Stimulated activated naive CD8-positive, alpha-beta T cell treated with anti-CD3 and anti-CD28 coated beads, Interleukin-15, Interleukin-2, amounts not matched to agents 100 ng/mL and 50 ng/mL, for 24 hours (primary cell): ENCODE measurements at regions not wholly inside any gene's neighbourhood (a gene's known extent, or its start where the extent isn't known, plus 50 kb on each side); places are given as distances from the start of the nearest gene placed in this dataset.

Source experiments
- H3K27ac Mint-ChIP-seq: one replicate; pipeline ENCODE4 v1.8.0; 2021; ENCODE audit warnings: mild to moderate bottlenecking, mixed read lengths
- H3K27me3 Mint-ChIP-seq: one replicate; pipeline ENCODE4 v1.8.0; 2021; ENCODE audit warnings: mixed read lengths
- H3K36me3 Mint-ChIP-seq: one replicate; pipeline ENCODE4 v1.8.0; 2021; ENCODE audit warnings: low read depth, mixed read lengths
- H3K4me1 Mint-ChIP-seq: one replicate; pipeline ENCODE4 v1.8.0; 2021; ENCODE audit warnings: low read depth, mixed read lengths
- H3K4me3 Mint-ChIP-seq: one replicate; pipeline ENCODE4 v1.8.0; 2021; ENCODE audit warnings: mild to moderate bottlenecking, mixed read lengths
- H3K9me3 Mint-ChIP-seq: one replicate; pipeline ENCODE4 v1.8.0; 2021; ENCODE audit warnings: mixed read lengths

DNA sequence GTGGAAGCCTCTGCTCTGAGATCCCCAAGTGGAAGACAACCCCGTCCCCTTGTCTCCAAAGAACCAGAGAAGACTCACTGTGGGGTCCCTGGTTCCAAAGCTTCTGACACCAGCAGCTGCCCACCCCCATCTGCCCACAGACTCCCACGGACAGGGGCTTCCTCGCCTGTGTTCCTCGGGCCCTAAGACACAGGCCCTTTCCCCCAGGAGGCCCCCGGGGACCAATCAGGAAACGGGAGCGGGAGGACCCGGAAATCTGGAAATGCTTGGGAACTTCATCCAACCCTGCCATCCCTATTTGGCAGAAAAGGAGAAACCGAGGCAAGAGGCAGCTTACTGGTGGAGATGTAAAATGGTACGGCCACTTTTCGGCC is 113.1 kb downstream of the NCOR2 start:
- Mint-ChIP-seq H3K27ac (no peak overlapping the region), H3K4me1 (peaks cover 83% of the 10 kb centered on the region), H3K36me3 (peaks cover 25% of the 10 kb centered on the region), H3K27me3 (no peaks in the 10 kb centered on the region), H3K9me3 (no peaks in the 10 kb centered on the region), H3K4me3 (no peak overlapping the region)

DNA sequence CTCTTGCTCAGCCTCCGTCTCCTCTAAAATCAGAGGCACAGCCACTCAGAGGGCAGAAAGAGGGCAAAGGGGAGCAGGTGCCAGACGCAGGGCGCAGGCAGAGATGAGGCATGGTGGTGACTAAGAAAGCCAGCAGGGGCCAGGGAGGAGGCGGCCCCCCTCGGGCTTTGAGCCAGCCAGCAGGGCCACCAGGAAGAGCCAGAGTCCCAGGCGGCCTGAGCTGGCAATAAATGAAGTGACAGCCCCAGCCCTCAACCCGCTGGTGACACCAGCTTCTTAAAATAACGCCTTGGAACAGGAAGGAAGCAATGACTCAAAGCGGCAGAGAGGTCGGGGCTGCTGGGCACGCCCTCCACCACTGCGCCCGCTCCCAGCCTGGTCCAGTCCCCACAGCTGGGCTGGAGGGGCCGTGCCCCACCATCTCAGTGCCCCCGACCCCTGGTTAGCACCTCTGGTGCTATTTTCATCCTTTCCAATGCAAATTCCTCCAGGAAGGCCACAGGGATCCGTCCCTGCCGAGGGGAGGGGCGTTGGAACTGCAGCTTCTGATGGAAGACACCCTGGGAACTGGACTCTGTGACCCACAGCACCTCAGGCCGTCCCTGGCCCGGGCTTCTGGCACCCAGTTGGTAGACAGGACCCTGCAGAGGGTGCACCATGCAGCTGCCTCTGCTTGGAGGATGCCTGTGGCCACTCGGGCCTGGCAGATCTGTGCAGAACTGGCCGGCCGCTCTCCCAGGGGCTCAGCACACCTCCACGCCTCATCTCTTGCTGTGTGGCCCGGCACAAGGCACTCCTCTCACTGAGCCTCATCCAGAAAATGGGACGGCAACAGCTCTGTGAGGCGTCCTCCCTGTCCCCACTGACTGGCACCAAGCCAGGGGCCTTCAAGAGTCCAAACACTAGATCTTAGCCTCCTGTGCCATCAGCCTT is 113.7 kb downstream of the NCOR2 start:
- Mint-ChIP-seq H3K4me1 (peaks cover 76% of the 10 kb centered on the region), H3K4me3 (peak overlapping the region; percentile 39)

DNA sequence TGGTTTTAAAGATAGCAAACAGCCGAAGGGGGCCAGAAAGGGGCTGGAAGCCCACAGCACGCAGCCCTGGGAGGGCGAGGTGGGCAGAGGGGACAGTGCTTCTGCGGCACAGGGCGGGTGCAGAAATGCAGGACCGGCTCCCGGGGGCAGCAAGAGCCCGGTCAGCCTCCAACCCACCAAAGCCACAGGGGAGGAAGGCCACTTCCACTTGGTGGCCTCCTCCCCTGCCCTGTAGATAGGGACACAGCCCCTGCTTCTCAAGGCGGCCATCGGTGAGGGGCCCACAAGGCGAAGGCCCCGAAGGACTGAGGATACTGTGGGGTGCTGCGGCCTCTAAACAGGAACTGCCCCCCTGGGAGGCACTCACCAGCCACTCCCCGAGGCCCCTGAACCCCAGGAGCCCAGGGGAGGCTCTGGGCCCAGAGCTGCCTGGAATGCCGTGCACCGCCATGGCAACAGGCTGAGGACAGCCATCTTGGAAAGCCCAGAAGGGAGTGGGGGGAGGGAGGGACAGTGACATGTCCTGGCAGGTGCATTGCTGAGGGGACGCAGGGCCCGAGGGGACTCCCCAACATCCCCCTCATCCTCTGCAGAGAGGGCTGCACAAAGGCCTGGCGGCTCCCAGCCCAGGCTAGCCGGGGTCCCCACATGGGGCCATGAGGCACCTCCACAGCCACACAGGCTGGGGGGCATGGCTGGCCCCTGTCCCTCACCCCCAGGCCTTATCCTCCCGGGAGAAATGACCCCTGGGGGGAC is 114.7 kb downstream of the NCOR2 start:
- Mint-ChIP-seq H3K9me3 (no peaks in the 10 kb centered on the region), H3K27ac (no peak overlapping the region), H3K27me3 (no peaks in the 10 kb centered on the region)

More for the DNA sequence above, 113.7 kb downstream of the NCOR2 start:
- Mint-ChIP-seq H3K27me3 (no peaks in the 10 kb centered on the region), H3K27ac (peak overlapping the region; percentile 55), H3K36me3 (peaks cover 24% of the 10 kb centered on the region), H3K9me3 (no peaks in the 10 kb centered on the region)

DNA sequence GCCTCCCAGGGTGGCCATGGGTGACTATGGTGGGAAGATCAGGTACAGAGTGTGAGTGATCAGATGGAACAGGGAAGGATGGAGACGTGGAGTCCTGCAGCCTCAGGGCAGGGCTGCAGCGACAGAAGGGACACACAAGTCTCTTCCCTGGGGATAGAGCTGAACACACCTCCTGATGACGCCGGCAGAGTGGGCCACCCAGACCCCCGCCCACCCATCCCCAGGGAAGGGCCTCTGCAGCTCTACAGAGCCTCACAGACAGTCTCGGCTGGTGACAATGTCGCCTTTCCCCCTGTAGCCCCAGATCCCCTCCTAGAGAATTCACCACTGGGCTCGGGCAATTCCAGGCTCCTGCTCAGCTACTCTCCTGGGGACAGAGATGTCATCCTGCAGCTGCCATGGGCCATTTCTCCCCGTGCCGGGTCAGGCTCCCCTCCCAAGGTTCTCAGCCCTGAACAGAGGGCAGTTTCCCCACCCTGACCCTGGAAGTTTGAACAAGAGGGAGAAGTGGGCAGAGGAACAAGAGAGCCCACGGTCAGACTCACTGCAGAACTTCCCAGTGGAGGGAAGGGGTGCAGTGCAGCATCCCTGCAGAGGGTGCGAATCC is 115.7 kb downstream of the NCOR2 start:
- Mint-ChIP-seq H3K27ac (peak overlapping the region; percentile 61), H3K9me3 (no peaks in the 10 kb centered on the region), H3K36me3 (peaks cover 26% of the 10 kb centered on the region), H3K4me1 (peaks cover 60% of the 10 kb centered on the region), H3K4me3 (no peak overlapping the region), H3K27me3 (no peaks in the 10 kb centered on the region)

More for the DNA sequence above, 114.7 kb downstream of the NCOR2 start:
- peaks cover 67% of the 10 kb centered on the region for H3K4me1 Mint-ChIP-seq
- no peak overlapping the region for H3K4me3 Mint-ChIP-seq
- H3K36me3 Mint-ChIP-seq: peaks cover 26% of the 10 kb centered on the region

DNA sequence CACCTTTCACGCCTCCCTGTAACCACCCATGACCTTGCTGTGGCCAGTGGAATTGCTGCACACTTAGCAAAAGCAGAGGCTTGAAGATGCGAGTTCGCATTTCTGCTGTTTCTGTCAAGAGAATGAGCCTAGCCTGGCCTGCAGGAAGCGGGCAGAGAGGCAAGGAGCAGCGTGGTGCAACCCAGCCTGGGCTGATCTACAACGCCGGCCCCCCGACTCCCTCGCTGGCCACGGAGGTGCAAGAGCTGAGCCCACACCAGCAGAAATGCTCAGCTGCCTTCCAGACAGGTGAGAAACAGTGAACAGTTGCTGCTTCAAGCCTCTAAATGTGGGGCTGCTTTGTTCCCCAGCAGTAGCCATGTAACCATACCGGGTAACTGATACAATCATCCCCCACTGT is 116.4 kb downstream of the NCOR2 start:
- Mint-ChIP-seq H3K27ac (no peak overlapping the region), H3K36me3 (peaks cover 21% of the 10 kb centered on the region), H3K27me3 (no peaks in the 10 kb centered on the region), H3K9me3 (no peaks in the 10 kb centered on the region), H3K4me3 (no peak overlapping the region), H3K4me1 (peaks cover 55% of the 10 kb centered on the region)

DNA sequence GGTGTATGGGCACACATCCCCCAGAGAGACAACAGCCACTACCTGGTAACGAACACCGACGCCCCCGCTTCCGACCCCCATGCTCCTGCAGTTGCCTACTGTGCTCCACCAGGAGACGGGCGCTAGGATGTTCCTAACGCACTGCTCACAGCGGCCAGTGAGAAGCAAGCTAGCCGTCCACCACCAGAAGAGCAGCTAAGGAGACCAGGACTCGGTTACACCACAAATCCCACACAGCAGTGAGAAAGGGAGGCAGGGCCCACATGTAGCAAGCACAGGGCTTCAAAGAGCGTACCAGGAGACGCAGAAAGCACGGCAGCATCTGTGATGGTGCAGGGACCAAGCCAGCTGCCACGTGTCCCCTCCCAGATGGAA is 117.0 kb downstream of the NCOR2 start:
- Mint-ChIP-seq H3K36me3 (peaks cover 18% of the 10 kb centered on the region), H3K9me3 (no peaks in the 10 kb centered on the region), H3K27ac (peak overlapping the region; percentile 34), H3K27me3 (no peaks in the 10 kb centered on the region), H3K4me3 (no peak overlapping the region), H3K4me1 (peaks cover 50% of the 10 kb centered on the region)

DNA sequence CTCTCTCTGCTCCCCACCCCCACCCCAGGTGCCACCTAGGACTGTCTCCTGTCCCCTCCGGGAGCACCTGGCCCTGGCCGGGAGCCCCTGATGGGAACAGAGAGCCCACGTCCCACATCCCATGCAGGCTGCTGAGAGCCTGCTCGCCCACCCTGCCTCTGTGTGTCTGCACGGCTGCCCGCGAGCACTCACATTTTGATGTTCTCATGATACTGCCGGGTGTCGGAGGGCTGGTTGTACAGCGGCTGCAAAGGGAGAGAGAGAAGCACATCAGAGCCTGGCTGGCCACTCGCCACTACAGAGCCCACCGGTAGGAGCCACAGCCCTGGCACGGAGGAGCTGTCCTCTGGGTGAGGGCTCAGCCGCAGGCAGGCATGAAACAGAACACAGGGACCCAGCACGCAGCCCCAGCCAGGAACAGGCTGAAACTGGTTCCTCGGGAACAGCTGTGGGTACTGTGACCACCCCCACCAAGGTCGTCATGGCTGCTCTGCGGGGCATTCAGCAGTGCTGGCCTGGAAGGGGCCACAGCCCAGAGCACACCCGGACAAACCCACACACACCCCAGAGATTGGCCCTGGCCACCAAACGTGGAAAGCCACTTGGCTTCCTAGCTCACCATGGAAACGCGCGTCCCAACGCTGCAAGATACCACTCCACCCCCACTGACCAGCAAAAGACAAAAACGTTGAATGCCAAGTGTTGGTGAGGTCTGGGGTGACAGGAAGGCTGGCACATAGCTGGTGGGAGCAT is 117.6 kb downstream of the NCOR2 start:
- Mint-ChIP-seq H3K36me3 (peaks cover 16% of the 10 kb centered on the region), H3K9me3 (no peaks in the 10 kb centered on the region), H3K4me1 (peaks cover 46% of the 10 kb centered on the region), H3K27me3 (no peaks in the 10 kb centered on the region), H3K27ac (no peak overlapping the region), H3K4me3 (no peak overlapping the region)

DNA sequence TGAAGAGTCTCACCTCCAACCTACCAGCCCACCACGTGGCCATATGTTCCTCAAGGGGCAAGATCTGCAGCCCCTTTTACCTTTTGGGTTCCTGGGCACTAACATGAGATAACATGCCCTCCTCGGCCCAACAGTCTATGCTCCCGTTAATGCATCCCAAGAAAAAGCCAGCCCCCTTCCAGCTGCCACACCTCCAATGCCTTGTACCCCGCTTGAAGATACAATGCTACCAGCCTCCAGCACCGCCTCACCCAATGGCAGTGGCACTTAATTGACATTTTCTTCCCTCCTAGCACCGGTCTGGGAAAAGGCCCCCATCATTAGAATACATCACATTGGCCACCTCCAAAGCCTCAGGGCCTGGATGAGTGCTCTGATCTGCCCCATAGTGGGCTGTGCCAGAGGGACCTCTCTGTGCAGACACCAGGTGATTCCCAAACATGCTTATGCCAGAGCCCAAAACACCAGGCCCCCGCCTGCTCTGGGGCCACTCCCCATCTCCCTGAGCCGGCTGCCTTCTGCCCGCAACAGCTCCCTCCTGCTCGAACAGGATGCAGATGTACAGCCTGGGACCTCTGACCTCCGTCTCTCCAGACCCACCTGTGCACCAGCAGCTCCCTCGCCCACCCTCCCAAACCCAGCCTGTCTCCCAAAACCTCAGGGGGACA is 118.3 kb downstream of the NCOR2 start:
- H3K4me1 Mint-ChIP-seq: peaks cover 39% of the 10 kb centered on the region
- no peak overlapping the region for H3K4me3 Mint-ChIP-seq
- no peaks in the 10 kb centered on the region for H3K9me3 Mint-ChIP-seq
- peaks cover 19% of the 10 kb centered on the region for H3K36me3 Mint-ChIP-seq
- no peaks in the 10 kb centered on the region for H3K27me3 Mint-ChIP-seq
- no peak overlapping the region for H3K27ac Mint-ChIP-seq

DNA sequence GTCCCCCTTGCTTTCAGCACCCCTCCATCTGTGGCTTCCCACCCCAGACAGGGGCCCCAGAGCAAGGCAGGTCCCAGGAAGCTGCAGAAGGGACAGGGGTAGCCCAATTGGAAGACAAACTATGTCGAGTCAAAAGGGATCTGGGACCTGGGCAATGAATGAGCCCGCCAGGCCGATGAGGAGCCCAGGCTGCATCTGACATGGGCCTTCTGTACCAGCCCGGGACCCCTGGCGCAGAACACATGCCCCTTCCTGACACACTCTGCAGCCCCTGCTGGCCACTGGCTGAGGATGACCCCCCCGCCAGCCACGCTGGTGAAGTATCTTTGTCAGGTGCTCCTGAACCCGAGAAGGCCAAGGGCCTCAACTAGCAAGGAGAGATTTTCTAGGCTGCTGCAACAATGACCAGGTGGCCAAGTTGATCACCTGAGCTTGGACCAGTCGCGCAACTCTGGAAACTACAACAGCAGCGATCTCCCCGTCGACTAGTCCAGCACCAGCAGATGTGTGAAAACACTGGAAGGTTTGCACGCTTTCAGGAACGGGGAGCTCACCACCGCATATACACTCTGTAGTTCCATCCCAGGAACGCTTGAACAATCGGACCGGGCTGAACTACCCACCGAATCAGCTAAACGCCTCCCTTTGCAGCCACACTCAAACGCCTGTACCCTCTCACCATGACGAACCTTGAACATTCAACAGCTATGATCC is 119.0 kb downstream of the NCOR2 start:
- no peak overlapping the region for H3K4me3 Mint-ChIP-seq
- peaks cover 32% of the 10 kb centered on the region for H3K4me1 Mint-ChIP-seq
- H3K27ac Mint-ChIP-seq: no peak overlapping the region
- no peaks in the 10 kb centered on the region for H3K27me3 Mint-ChIP-seq
- peaks cover 22% of the 10 kb centered on the region for H3K36me3 Mint-ChIP-seq
- no peaks in the 10 kb centered on the region for H3K9me3 Mint-ChIP-seq

DNA sequence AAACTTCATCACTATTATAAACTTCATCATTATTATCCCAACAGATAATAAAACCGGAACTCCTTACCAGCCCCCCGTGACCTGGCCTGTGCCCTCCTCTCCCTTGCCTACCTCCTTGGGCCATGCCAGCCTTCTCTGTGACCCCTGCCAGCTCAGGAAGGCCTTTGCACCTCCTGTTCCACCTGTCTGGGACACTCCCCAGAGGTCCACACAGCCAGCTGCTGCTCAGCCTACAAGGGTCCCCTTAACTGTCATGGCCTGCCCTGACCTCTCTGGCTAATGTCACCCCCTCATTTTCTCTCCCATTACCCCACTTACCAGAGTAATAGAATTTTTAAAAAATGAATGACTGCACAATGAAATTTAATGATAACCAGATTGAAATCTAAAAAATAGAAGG is 121.0 kb downstream of the NCOR2 start:
- H3K4me3 Mint-ChIP-seq: no peak overlapping the region
- no peaks in the 10 kb centered on the region for H3K9me3 Mint-ChIP-seq
- no peaks in the 10 kb centered on the region for H3K27me3 Mint-ChIP-seq
- H3K27ac Mint-ChIP-seq: no peak overlapping the region
- peaks cover 33% of the 10 kb centered on the region for H3K36me3 Mint-ChIP-seq
- peaks cover 19% of the 10 kb centered on the region for H3K4me1 Mint-ChIP-seq

DNA sequence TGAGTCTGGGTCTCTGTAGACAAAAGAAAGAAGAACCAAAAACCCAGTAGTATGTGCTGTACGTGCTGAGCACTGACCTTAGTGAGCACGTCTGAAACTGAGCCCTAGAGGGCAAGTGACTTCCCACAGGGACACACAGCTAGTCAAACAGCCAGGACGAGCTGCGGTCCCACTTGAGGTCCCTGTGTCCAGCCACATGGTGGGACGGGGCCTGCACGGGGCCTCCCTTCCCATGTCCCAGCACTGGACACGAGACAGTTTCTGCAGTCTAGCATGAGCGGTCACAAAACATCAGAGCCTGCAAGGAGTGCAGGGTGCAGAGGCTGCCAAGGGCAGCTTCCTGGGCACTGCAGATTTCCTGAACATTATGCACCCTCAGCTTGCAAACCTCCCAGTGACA is 121.6 kb downstream of the NCOR2 start:
- no peak overlapping the region for H3K27ac Mint-ChIP-seq
- no peaks in the 10 kb centered on the region for H3K27me3 Mint-ChIP-seq
- H3K9me3 Mint-ChIP-seq: no peaks in the 10 kb centered on the region
- H3K4me3 Mint-ChIP-seq: no peak overlapping the region
- peaks cover 35% of the 10 kb centered on the region for H3K36me3 Mint-ChIP-seq
- H3K4me1 Mint-ChIP-seq: peaks cover 13% of the 10 kb centered on the region

DNA sequence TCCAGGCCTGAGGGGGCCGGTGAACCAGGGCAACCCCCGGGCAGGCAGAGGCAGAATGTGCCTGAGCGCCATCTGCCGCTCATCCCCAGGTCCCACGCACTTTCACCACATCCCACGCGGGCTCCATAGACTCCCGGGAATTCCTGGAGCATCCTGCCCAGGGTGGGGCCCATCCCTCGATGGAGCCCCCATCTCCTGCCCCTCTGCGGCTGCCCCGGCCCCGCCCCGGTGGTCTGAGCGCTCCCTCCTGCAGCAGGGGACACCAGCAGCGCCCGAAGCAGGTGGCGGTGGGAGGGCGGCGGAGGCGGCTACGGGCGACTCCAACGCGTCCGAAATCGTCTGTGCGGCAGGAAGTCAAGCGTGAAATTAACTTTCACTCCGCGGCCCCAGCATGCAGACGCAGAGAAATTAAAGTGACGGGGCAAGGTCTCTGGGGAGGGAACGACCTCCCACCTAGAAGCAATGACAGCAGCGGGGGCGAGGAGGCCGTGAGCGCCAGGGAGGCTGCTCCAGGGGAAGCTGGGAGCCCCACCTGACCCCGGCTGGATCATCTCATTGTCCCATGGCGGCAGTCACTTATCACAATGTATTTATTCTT is 122.2 kb downstream of the NCOR2 start:
- no peaks in the 10 kb centered on the region for H3K27me3 Mint-ChIP-seq
- H3K9me3 Mint-ChIP-seq: no peaks in the 10 kb centered on the region
- H3K27ac Mint-ChIP-seq: no peak overlapping the region
- peaks cover 10% of the 10 kb centered on the region for H3K4me1 Mint-ChIP-seq
- H3K4me3 Mint-ChIP-seq: no peak overlapping the region
- peaks cover 35% of the 10 kb centered on the region for H3K36me3 Mint-ChIP-seq

DNA sequence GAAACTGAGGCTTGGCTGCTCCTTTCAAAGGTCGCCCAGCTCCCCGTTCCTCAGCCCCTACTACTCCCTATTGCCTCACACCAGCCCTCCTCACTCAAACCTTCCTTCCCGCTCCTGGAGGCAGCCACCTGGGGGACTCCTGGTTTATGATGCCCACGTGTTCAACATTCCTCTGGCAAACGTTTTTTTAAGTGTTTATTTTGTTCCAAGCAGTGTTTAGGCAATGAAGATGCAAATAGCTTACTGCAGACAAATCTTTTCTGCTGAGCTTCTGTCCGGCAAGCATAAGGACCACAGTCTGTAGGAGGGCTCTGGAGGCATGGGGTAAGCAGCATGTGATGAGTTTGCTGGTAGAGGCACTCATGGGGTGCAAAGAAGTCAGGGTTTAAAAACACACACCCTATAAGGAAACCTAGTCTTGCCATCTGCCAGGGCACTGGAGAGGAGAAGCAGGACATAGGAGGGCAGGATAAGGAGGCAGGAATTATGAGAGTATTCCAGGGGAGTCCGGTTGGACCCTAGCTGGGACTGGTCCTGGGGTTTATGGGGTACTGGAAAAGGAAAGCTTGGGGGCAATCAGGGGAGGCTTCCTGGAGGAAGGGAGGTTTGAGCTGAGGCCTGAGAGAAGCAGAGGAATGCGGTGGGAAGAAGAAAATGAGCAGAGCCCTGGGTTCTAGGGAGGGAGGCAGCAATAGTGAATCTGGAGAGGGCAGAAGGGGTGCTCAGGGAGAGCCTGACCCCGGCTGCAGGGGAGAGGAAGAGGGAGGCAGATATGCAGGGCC is 123.3 kb downstream of the NCOR2 start:
- Mint-ChIP-seq H3K36me3 (peaks cover 34% of the 10 kb centered on the region), H3K4me1 (peaks cover 3% of the 10 kb centered on the region), H3K27me3 (no peaks in the 10 kb centered on the region), H3K9me3 (no peaks in the 10 kb centered on the region), H3K4me3 (no peak overlapping the region), H3K27ac (no peak overlapping the region)
